MM.1S (cell line): ENCODE measurements at regions not wholly inside any gene's neighbourhood (a gene's known extent, or its start where the extent isn't known, plus 50 kb on each side); places are given as distances from the start of the nearest gene placed in this dataset.

Source experiments
- DNase-seq: peaks from one replicate; pipeline ENCODE4 v3.0.0-alpha.2; 2015
- H2AFZ ChIP-seq: fragments of 300-600 bp; sonication (generic); 2 replicates; pipeline ENCODE4 v1.6.0; 2016; ENCODE audit warnings: antibody characterized with exemption, low read length
- H3F3A ChIP-seq: fragments of 300-600 bp; sonication (generic); 2 replicates; pipeline ENCODE4 v1.6.1; 2016; ENCODE audit warnings: mild to moderate bottlenecking, antibody characterized with exemption, low read length, moderate library complexity, mixed read lengths; ENCODE audit not compliant: insufficient read depth
- H3K27ac ChIP-seq: fragments of 300-600 bp; sonication (generic); 2 replicates; pipeline ENCODE4 v1.5.1; 2016; ENCODE audit warnings: mild to moderate bottlenecking, low read length
- H3K27me3 ChIP-seq: fragments of 300-600 bp; sonication (generic); replicated peaks from 2 replicates; pipeline ENCODE4 v1.6.0; 2016; ENCODE audit warnings: low read length; ENCODE audit not compliant: insufficient read depth
- H3K36me3 ChIP-seq: fragments of 300-600 bp; sonication (generic); replicated peaks from 2 replicates; pipeline ENCODE4 v1.6.1; 2016; ENCODE audit warnings: mild to moderate bottlenecking, low read length, mixed read lengths; ENCODE audit not compliant: insufficient read depth
- H3K4me1 ChIP-seq: fragments of 300-600 bp; sonication (generic); 2 replicates; pipeline ENCODE4 v1.6.1; 2016; ENCODE audit warnings: low read length, mixed read lengths
- H3K4me2 ChIP-seq: fragments of 300-600 bp; sonication (generic); 2 replicates; pipeline ENCODE4 v1.6.0; 2016; ENCODE audit warnings: low read depth, low read length
- H3K4me3 ChIP-seq: fragments of 300-600 bp; sonication (generic); 2 replicates; pipeline ENCODE4 v1.5.1; 2016; ENCODE audit warnings: low read length, mixed read lengths
- H3K79me2 ChIP-seq: fragments of 300-600 bp; sonication (generic); 2 replicates; pipeline ENCODE4 v1.6.1; 2016; ENCODE audit warnings: mixed run types, low read length, mixed read lengths
- H3K9ac ChIP-seq: fragments of 300-600 bp; sonication (generic); 2 replicates; pipeline ENCODE4 v1.6.1; 2016; ENCODE audit warnings: low read length, mixed read lengths
- H3K9me2 ChIP-seq: fragments of 300-600 bp; sonication (generic); replicated peaks from 2 replicates; pipeline ENCODE4 v1.6.1; 2016; ENCODE audit warnings: mild to moderate bottlenecking, low read length, mixed read lengths; ENCODE audit not compliant: insufficient read depth
- H3K9me3 ChIP-seq: fragments of 300-600 bp; sonication (generic); replicated peaks from 2 replicates; pipeline ENCODE4 v1.6.1; 2016; ENCODE audit warnings: mild to moderate bottlenecking, low read length, mixed read lengths; ENCODE audit not compliant: insufficient read depth
- H4K20me1 ChIP-seq: fragments of 300-600 bp; sonication (generic); 2 replicates; pipeline ENCODE4 v1.6.1; 2016; ENCODE audit warnings: mild to moderate bottlenecking, low read length, moderate library complexity, mixed read lengths; ENCODE audit not compliant: insufficient read depth
- EZH2 ChIP-seq: fragments of 300-600 bp; sonication (generic); optimal IDR thresholded peaks from 2 replicates; pipeline ENCODE3; 2017; ENCODE audit warnings: low read depth, mild to moderate bottlenecking, antibody characterized with exemption, low read length, mixed read lengths
- EZH2phosphoT487 ChIP-seq: fragments of 300-600 bp; sonication (generic); IDR thresholded peaks from 2 replicates; pipeline ENCODE4 v1.6.1; 2018; ENCODE audit warnings: antibody characterized with exemption, low read length
- TF ChIP-seq, protein P1 (sequence below): fragments of 300-600 bp; sonication (generic); IDR thresholded peaks from 2 replicates; pipeline ENCODE4 v1.5.1; 2016; ENCODE audit warnings: antibody characterized with exemption, low read length, mixed read lengths

DNA sequence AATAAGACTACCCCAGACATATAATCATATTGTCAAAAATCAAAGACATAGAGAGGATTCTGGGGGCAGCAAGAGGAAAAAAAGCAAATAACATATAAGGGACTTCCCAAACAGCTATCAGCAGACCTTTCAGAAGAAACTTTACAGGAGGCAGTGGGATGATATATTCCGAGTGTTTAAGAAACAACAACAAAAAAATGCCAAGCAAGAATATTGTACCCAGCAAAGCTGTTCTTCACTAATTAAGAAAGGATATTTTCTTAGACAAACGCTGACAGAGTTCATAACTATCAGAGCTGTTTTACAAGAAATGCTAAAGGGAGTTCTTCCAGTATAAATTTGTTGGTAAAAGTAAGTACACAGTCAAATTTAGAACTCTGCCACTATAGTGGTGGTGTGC lies 243.3 kb upstream of the AFDN start:
- H3K4me3 ChIP-seq, result no peak overlapping the region
- no peak overlapping the region for H3K9ac ChIP-seq
- no peaks in the 10 kb centered on the region for H3F3A ChIP-seq
- no peaks in the 10 kb centered on the region for H3K27me3 ChIP-seq
- H3K9me2 ChIP-seq, result no peaks in the 10 kb centered on the region
- H3K79me2 ChIP-seq, result no peaks in the 10 kb centered on the region
- no peaks in the 10 kb centered on the region for H3K4me1 ChIP-seq
- H3K27ac ChIP-seq, result no peak overlapping the region
- no peak for DNase-seq
- no peak overlapping the region for H3K4me2 ChIP-seq
- H4K20me1 ChIP-seq, result no peaks in the 10 kb centered on the region
- no peaks in the 10 kb centered on the region for H3K9me3 ChIP-seq
- H3K36me3 ChIP-seq, result no peaks in the 10 kb centered on the region
- no peak for TF ChIP-seq EZH2
- no peak overlapping the region for H2AFZ ChIP-seq

DNA sequence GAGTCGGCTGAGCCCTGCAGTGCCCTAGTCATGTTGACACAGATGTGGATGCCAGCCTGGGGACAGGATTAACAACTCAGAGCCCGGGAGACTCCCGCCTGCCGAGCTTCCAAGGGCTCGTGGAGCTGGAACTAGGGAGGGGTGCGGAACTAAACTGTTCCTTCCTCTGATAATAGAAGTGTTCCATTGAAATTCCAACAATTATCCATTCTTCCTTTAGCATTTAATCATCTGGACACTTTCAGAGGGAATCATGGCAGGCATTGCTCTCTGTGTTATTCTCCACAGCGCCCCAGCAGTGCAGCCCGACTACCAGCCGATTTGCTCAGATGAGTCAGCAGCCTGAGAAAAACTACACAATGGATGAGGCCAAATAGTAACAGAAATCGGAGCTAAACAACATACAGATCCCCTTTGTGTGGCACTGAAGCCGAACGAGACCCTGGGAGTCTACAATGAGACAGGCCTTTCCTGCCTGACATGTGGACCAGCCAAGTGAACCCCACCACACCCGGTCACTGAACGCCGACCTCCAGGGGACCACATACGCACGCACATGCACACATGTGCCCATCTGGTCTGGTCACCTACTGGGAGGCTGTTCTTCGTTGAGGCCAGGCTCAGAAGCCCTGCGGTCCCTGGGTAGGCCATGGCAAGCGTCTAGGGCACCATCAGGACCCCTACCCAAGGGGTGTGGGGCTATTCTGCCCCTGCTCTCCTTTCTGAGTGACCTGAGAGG lies 238.4 kb upstream of the AFDN start:
- no peak for DNase-seq
- H2AFZ ChIP-seq, result no peak overlapping the region
- no peak overlapping the region for H3K4me3 ChIP-seq
- no peaks in the 10 kb centered on the region for H3K9me3 ChIP-seq
- no peak overlapping the region for H3K27ac ChIP-seq
- TF ChIP-seq, protein P1, sequence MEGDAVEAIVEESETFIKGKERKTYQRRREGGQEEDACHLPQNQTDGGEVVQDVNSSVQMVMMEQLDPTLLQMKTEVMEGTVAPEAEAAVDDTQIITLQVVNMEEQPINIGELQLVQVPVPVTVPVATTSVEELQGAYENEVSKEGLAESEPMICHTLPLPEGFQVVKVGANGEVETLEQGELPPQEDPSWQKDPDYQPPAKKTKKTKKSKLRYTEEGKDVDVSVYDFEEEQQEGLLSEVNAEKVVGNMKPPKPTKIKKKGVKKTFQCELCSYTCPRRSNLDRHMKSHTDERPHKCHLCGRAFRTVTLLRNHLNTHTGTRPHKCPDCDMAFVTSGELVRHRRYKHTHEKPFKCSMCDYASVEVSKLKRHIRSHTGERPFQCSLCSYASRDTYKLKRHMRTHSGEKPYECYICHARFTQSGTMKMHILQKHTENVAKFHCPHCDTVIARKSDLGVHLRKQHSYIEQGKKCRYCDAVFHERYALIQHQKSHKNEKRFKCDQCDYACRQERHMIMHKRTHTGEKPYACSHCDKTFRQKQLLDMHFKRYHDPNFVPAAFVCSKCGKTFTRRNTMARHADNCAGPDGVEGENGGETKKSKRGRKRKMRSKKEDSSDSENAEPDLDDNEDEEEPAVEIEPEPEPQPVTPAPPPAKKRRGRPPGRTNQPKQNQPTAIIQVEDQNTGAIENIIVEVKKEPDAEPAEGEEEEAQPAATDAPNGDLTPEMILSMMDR, result no peak
- TF ChIP-seq EZH2 (no peak), EZH2phosphoT487 (no peak)
- no peak overlapping the region for H3K4me2 ChIP-seq
- H3K36me3 ChIP-seq, result no peaks in the 10 kb centered on the region
- H4K20me1 ChIP-seq, result no peaks in the 10 kb centered on the region
- H3F3A ChIP-seq, result no peaks in the 10 kb centered on the region
- H3K27me3 ChIP-seq, result no peaks in the 10 kb centered on the region
- no peaks in the 10 kb centered on the region for H3K9me2 ChIP-seq
- H3K9ac ChIP-seq, result no peak overlapping the region
- H3K79me2 ChIP-seq, result no peaks in the 10 kb centered on the region
- no peaks in the 10 kb centered on the region for H3K4me1 ChIP-seq

DNA sequence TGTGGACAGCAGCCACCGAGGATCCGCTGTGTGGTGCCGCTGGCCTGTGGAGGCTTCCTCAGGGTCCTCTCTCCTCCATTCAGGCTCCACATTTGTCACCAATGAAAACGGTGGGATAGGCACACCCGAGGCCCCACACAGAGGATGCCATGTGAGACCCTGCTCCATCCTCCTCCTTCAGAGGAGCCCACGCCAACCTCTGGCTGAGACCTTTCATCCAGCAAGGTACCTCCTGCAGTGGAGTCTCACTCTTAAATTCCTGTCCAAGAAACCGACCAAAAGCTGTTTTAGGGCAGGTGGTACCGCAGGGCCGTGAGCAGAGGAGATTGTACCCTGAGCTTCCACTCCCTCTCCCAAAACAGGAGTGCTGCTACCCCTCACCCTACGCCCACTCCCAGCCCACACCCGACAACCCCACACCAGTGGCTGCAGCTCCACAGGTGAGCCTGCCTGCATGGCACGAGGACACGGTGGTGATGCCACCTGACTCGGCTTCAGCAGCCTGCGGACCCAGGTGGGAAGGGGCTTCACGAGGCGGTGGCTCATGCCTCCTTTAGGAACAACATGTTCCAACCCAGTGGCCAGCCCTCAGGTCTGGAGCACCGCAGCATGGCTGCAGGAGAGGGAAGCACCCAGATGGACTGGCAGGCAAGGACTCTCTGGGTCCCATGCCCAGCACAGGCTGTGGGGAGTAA lies 237.6 kb upstream of the AFDN start:
- H3F3A ChIP-seq, result no peaks in the 10 kb centered on the region
- H3K4me2 ChIP-seq, result no peak overlapping the region
- H3K36me3 ChIP-seq, result no peaks in the 10 kb centered on the region
- H4K20me1 ChIP-seq, result no peaks in the 10 kb centered on the region
- no peaks in the 10 kb centered on the region for H3K9me3 ChIP-seq
- no peak for DNase-seq
- H3K27ac ChIP-seq, result no peak overlapping the region
- no peaks in the 10 kb centered on the region for H3K9me2 ChIP-seq
- H3K4me3 ChIP-seq, result no peak overlapping the region
- no peak overlapping the region for H2AFZ ChIP-seq
- no peaks in the 10 kb centered on the region for H3K79me2 ChIP-seq
- no peaks in the 10 kb centered on the region for H3K27me3 ChIP-seq
- TF ChIP-seq EZH2 (no peak), EZH2phosphoT487 (no peak)
- TF ChIP-seq, protein P1, result no peak
- H3K4me1 ChIP-seq, result no peaks in the 10 kb centered on the region
- no peak overlapping the region for H3K9ac ChIP-seq

DNA sequence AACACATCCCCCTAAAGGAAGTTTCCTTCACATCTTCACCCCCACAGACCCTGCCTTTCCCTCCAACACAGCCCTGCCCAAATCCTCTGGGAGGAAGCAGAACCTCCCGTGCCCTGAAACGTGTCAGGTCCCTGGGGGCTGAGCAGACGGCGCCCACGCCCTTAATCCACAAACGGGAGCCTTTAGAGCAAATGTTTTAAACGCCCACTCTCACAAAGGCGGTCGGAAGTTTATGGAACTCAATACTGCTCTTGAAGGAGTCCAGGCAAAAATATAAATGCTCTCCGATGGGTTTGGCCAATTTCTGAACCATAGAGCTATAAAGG lies 237.1 kb upstream of the AFDN start:
- Histone ChIP-seq H3K9me2 (no peaks in the 10 kb centered on the region), H3K4me1 (no peaks in the 10 kb centered on the region), H3K9me3 (no peaks in the 10 kb centered on the region), H3K27ac (no peak overlapping the region), H3K9ac (no peak overlapping the region), H4K20me1 (no peaks in the 10 kb centered on the region), H3K4me2 (no peak overlapping the region), H3K27me3 (no peaks in the 10 kb centered on the region), H3K79me2 (no peaks in the 10 kb centered on the region), H3K4me3 (no peak overlapping the region), H3F3A (no peaks in the 10 kb centered on the region), H2AFZ (no peak overlapping the region), H3K36me3 (no peaks in the 10 kb centered on the region)
- no peak for DNase-seq
- TF ChIP-seq EZH2phosphoT487, result no peak
- TF ChIP-seq, protein P1, result no peak
- no peak for TF ChIP-seq EZH2
